ENCODE measurements at regions not wholly inside any gene's neighbourhood (a gene's known extent, or its start where the extent isn't known, plus 50 kb on each side); places are given as distances from the start of the nearest gene placed in this dataset.

GRCh38 chr9:13879981-13880380, 434.0 kb downstream of the NFIB start:
- TF ChIP-seq CTCF (conservative IDR thresholded peaks at IDR 0.05; ENCODE audit: low read depth) = no peak
- no peak overlapping the region for H3K27ac ChIP-seq
- ChIA-PET CTCF (interaction anchor here (0.7 kb wide), 1 partner anchor 1237 kb away, joined by 4 read pairs; no protein-coding TSS in a partner anchor), POLR2A (ENCODE audit: low non-redundant PET) (no interaction called here)
- no peak for DNase-seq (ENCODE audit: low spot score)

- no peak for TF ChIP-seq CTCF (conservative IDR thresholded peaks at IDR 0.05; ENCODE audit: low read depth)
- no peak overlapping the region for H3K27ac ChIP-seq
- CTCF ChIA-PET = no interaction called here
- POLR2A ChIA-PET (ENCODE audit: low non-redundant PET) = no interaction called here
- no peak for DNase-seq (ENCODE audit: low spot score)
Observed at GRCh38 chr9:13879011-13879410, 434.9 kb downstream of the NFIB start.

GRCh38 chr9:13878241-13878711, 435.7 kb downstream of the NFIB start:
- DNase-seq (ENCODE audit: low spot score) = no peak
- ChIA-PET POLR2A (ENCODE audit: low non-redundant PET) (no interaction called here), CTCF (interaction anchor here (0.6 to 0.7 kb wide), 2 partner anchors 15 to 647 kb away, joined by 3 read pairs; no protein-coding TSS in a partner anchor)
- H3K27ac ChIP-seq = no peak overlapping the region
- TF ChIP-seq CTCF (conservative IDR thresholded peaks at IDR 0.05; ENCODE audit: low read depth) = no peak

- H3K27ac ChIP-seq = no peak overlapping the region
- POLR2A ChIA-PET (ENCODE audit: low non-redundant PET) = no interaction called here
- TF ChIP-seq CTCF (conservative IDR thresholded peaks at IDR 0.05; ENCODE audit: low read depth) = no peak
- CTCF ChIA-PET = no interaction called here
- no peak for DNase-seq (ENCODE audit: low spot score)
Observed at GRCh38 chr9:13876741-13877140, 437.2 kb downstream of the NFIB start.

GRCh38 chr9:13873203-13873602, 440.7 kb downstream of the NFIB start:
- no peak for DNase-seq (ENCODE audit: low spot score)
- ChIA-PET CTCF (interaction anchor here (0.7 kb wide), 1 partner anchor 569 kb away, joined by 4 read pairs; no protein-coding TSS in a partner anchor), POLR2A (ENCODE audit: low non-redundant PET) (no interaction called here)
- no peak for TF ChIP-seq CTCF (conservative IDR thresholded peaks at IDR 0.05; ENCODE audit: low read depth)
- H3K27ac ChIP-seq = no peak overlapping the region

GRCh38 chr9:13868336-13868735, 445.6 kb downstream of the NFIB start:
- CTCF ChIA-PET = interaction anchor here (0.6 kb wide), 1 partner anchor 1260 kb away, joined by 3 read pairs; no protein-coding TSS in a partner anchor

More at GRCh38 chr9:13868336-13868735, 445.6 kb downstream of the NFIB start:
- POLR2A ChIA-PET (ENCODE audit: low non-redundant PET) = no interaction called here
- DNase-seq (ENCODE audit: low spot score) = no peak
- TF ChIP-seq CTCF (conservative IDR thresholded peaks at IDR 0.05; ENCODE audit: low read depth) = no peak
- no peak overlapping the region for H3K27ac ChIP-seq

Data from RWPE1 (cell line).